OCI-LY3 (cell line): ENCODE measurements at regions not wholly inside any gene's neighbourhood (a gene's known extent, or its start where the extent isn't known, plus 50 kb on each side); places are given as distances from the start of the nearest gene placed in this dataset.
"Not testable (repeated sequence)": the region's sequence is repeated elsewhere in the genome, so short reads cannot be mapped to it uniquely, and the experiment has no call there.

Source experiments
- H2AFZ ChIP-seq: fragments of 200-600, 300-600 bp; shearing (Covaris generic); 2 replicates; pipeline ENCODE4 v1.6.0; 2014; ENCODE audit warnings: antibody characterized with exemption, low read depth, low read length
- H3K27ac ChIP-seq: fragments of 200-600, 300-600 bp; sonication (generic); 2 replicates; pipeline ENCODE4 v1.5.1; 2014; ENCODE audit warnings: mild to moderate bottlenecking, low read length, moderate library complexity, mixed read lengths
- H3K27me3 ChIP-seq: fragments of 200-600, 300-600 bp; sonication (generic); 2 replicates; pipeline ENCODE4 v1.6.1; 2014; ENCODE audit warnings: low read depth, low read length, mixed read lengths
- H3K36me3 ChIP-seq: fragments of 200-600, 300-600 bp; sonication (generic); replicated peaks from 2 replicates; pipeline ENCODE3; 2014; ENCODE audit warnings: low read depth, low read length, mixed read lengths
- H3K4me1 ChIP-seq: fragments of 300-600, 200-600 bp; sonication (generic); 2 replicates; pipeline ENCODE4 v1.6.1; 2014; ENCODE audit warnings: low read length, mixed read lengths
- H3K4me2 ChIP-seq: fragments of 200-600, 300-600 bp; sonication (generic); 2 replicates; pipeline ENCODE4 v1.6.1; 2014; ENCODE audit warnings: low read length, mixed read lengths
- H3K4me3 ChIP-seq: fragments of 300-600, 200-600 bp; sonication (generic); 2 replicates; pipeline ENCODE4 v1.5.1; 2014; ENCODE audit warnings: antibody characterized with exemption, mild to moderate bottlenecking, low read length, moderate library complexity
- H3K79me2 ChIP-seq: fragments of 300-600, 200-600 bp; shearing (Covaris generic); 2 replicates; pipeline ENCODE4 v1.6.1; 2014; ENCODE audit warnings: mild to moderate bottlenecking, low read length, mixed read lengths
- H3K9ac ChIP-seq: fragments of 300-600, 200-600 bp; shearing (Covaris generic); 2 replicates; pipeline ENCODE4 v1.6.0; 2014; ENCODE audit warnings: mild to moderate bottlenecking, low read length, moderate library complexity
- H3K9me3 ChIP-seq: fragments of 200-600, 300-600 bp; shearing (Covaris generic); 2 replicates; pipeline ENCODE4 v1.6.1; 2014; ENCODE audit warnings: low read length, mixed read lengths; ENCODE audit not compliant: insufficient read depth
- H4K20me1 ChIP-seq: fragments of 200-600, 300-600 bp; sonication (generic); 2 replicates; pipeline ENCODE4 v1.6.1; 2016; ENCODE audit warnings: low read length, mixed read lengths; ENCODE audit not compliant: insufficient read depth
- CTCF ChIP-seq: fragments of 200-600, 300-600 bp; sonication (generic); IDR thresholded peaks from 2 replicates; pipeline ENCODE4 v1.5.1; 2014; ENCODE audit warnings: antibody characterized with exemption, low read length, low read depth
- EZH2phosphoT487 ChIP-seq: fragments of 200-600 bp; shearing (Covaris generic); IDR thresholded peaks from 2 replicates; pipeline ENCODE4 v1.6.1; 2018; ENCODE audit warnings: antibody characterized with exemption, mixed run types, low read depth

- Histone ChIP-seq H3K9me3 (no peaks in the 10 kb centered on the region), H3K4me1 (no peaks in the 10 kb centered on the region), H3K27ac (no peak overlapping the region), H3K4me3 (no peak overlapping the region), H3K9ac (no peak overlapping the region), H3K27me3 (no peaks in the 10 kb centered on the region), H3K79me2 (no peaks in the 10 kb centered on the region), H2AFZ (no peak overlapping the region), H3K36me3 (no peaks in the 10 kb centered on the region), H4K20me1 (no peaks in the 10 kb centered on the region), H3K4me2 (no peak overlapping the region)
- TF ChIP-seq CTCF, result no peak
- TF ChIP-seq EZH2phosphoT487, result no peak
These were observed 262.7 kb upstream of the TACR3 start for GRCh38 chr4:103982454-103982853.

GRCh38 chr4:103948244-103949018, 228.6 kb upstream of the TACR3 start:
- no peak overlapping the region for H3K27ac ChIP-seq
- no peaks in the 10 kb centered on the region for H3K79me2 ChIP-seq
- H3K9ac ChIP-seq, result no peak overlapping the region
- no peaks in the 10 kb centered on the region for H3K4me1 ChIP-seq
- no peaks in the 10 kb centered on the region for H4K20me1 ChIP-seq
- no peaks in the 10 kb centered on the region for H3K27me3 ChIP-seq
- no peak overlapping the region for H2AFZ ChIP-seq
- peaks cover 14% of the 10 kb centered on the region for H3K9me3 ChIP-seq
- H3K4me2 ChIP-seq, result no peak overlapping the region
- TF ChIP-seq EZH2phosphoT487 (no peak), CTCF (no peak)
- no peaks in the 10 kb centered on the region for H3K36me3 ChIP-seq
- H3K4me3 ChIP-seq, result no peak overlapping the region

- no peak for TF ChIP-seq CTCF
- no peak for TF ChIP-seq EZH2phosphoT487
- Histone ChIP-seq H3K36me3 (no peaks in the 10 kb centered on the region), H4K20me1 (no peaks in the 10 kb centered on the region), H3K9ac (no peak overlapping the region), H3K4me1 (no peaks in the 10 kb centered on the region), H3K4me3 (no peak overlapping the region), H3K79me2 (no peaks in the 10 kb centered on the region), H3K27ac (no peak overlapping the region), H3K27me3 (no peaks in the 10 kb centered on the region), H3K9me3 (peaks cover 10% of the 10 kb centered on the region), H3K4me2 (no peak overlapping the region), H2AFZ (no peak overlapping the region)
These were observed 227.8 kb upstream of the TACR3 start for GRCh38 chr4:103947617-103948016.

- H3K4me2 ChIP-seq, H2AFZ ChIP-seq, H3K4me3 ChIP-seq, H3K9me3 ChIP-seq, H4K20me1 ChIP-seq, H3K36me3 ChIP-seq, H3K27me3 ChIP-seq, H3K79me2 ChIP-seq, H3K9ac ChIP-seq, H3K4me1 ChIP-seq, H3K27ac ChIP-seq: not testable (repeated sequence)
These were observed 227.0 kb upstream of the TACR3 start for GRCh38 chr4:103946621-103947268.
